Type B pancreatic cell (in vitro differentiated cells): ENCODE measurements at regions not wholly inside any gene's neighbourhood (a gene's known extent, or its start where the extent isn't known, plus 50 kb on each side); places are given as distances from the start of the nearest gene placed in this dataset.

Experiments used
- DNase-seq: peaks from one replicate; pipeline ENCODE4 v3.0.0; 2021; ENCODE audit warnings: mixed read lengths; ENCODE audit not compliant: unreplicated experiment; ENCODE audit errors: extremely low spot score
- H3K27ac Mint-ChIP-seq: 2 replicates; pipeline ENCODE4 v1.8.0; 2021; ENCODE audit warnings: mild to moderate bottlenecking, mixed read lengths
- H3K27me3 Mint-ChIP-seq: 2 replicates; pipeline ENCODE4 v1.8.0; 2021; ENCODE audit warnings: mixed read lengths
- H3K36me3 Mint-ChIP-seq: 2 replicates; pipeline ENCODE4 v1.8.0; 2021; ENCODE audit warnings: mixed read lengths
- H3K4me1 Mint-ChIP-seq: one replicate; pipeline ENCODE4 v1.8.0; 2021; ENCODE audit warnings: mixed read lengths; ENCODE audit not compliant: unreplicated experiment
- H3K4me3 Mint-ChIP-seq: 2 replicates; pipeline ENCODE4 v1.8.0; 2021; ENCODE audit warnings: mild to moderate bottlenecking, mixed read lengths
- H3K9me3 Mint-ChIP-seq: 2 replicates; pipeline ENCODE4 v1.8.0; 2021; ENCODE audit warnings: mixed read lengths
- CTCF ChIP-seq: fragments of 200-600 bp; sonication (generic); conservative IDR thresholded peaks from 2 replicates; pipeline ENCODE4 v1.5.0; 2021; ENCODE audit warnings: antibody characterized with exemption, mild to moderate bottlenecking

- Mint-ChIP-seq H3K9me3 (peaks cover 5% of the 10 kb centered on the region), H3K36me3 (no peaks in the 10 kb centered on the region), H3K27ac (no peak overlapping the region), H3K4me1 (peaks cover 24% of the 10 kb centered on the region), H3K27me3 (no peaks in the 10 kb centered on the region), H3K4me3 (no peak overlapping the region)
- DNase-seq = no peak
- no peak for TF ChIP-seq CTCF
These were observed 353.2 kb downstream of the ETS1 start for GRCh38 chr11:128234143-128234542.

- Mint-ChIP-seq H3K9me3 (peaks cover 5% of the 10 kb centered on the region), H3K36me3 (no peaks in the 10 kb centered on the region), H3K27me3 (no peaks in the 10 kb centered on the region), H3K4me3 (no peak overlapping the region), H3K27ac (no peak overlapping the region), H3K4me1 (peaks cover 15% of the 10 kb centered on the region)
- DNase-seq = no peak
- TF ChIP-seq CTCF = no peak
These were observed 354.8 kb downstream of the ETS1 start for GRCh38 chr11:128232588-128232987.

GRCh38 chr11:128231845-128232410, 355.4 kb downstream of the ETS1 start:
- Mint-ChIP-seq H3K4me1 (peaks cover 15% of the 10 kb centered on the region), H3K4me3 (no peak overlapping the region), H3K27ac (no peak overlapping the region), H3K9me3 (peaks cover 5% of the 10 kb centered on the region), H3K27me3 (no peaks in the 10 kb centered on the region), H3K36me3 (no peaks in the 10 kb centered on the region)
- DNase-seq = no peak
- TF ChIP-seq CTCF = no peak

GRCh38 chr11:128227466-128227865, 359.9 kb downstream of the ETS1 start:
- H3K27ac Mint-ChIP-seq = no peak overlapping the region
- H3K4me3 Mint-ChIP-seq = no peak overlapping the region
- DNase-seq = no peak
- no peak for TF ChIP-seq CTCF
- H3K27me3 Mint-ChIP-seq = no peaks in the 10 kb centered on the region
- H3K36me3 Mint-ChIP-seq = no peaks in the 10 kb centered on the region
- H3K4me1 Mint-ChIP-seq = no peaks in the 10 kb centered on the region
- peaks cover 5% of the 10 kb centered on the region for H3K9me3 Mint-ChIP-seq

- no peaks in the 10 kb centered on the region for H3K27me3 Mint-ChIP-seq
- no peaks in the 10 kb centered on the region for H3K36me3 Mint-ChIP-seq
- H3K9me3 Mint-ChIP-seq = no peaks in the 10 kb centered on the region
- H3K27ac Mint-ChIP-seq = no peak overlapping the region
- TF ChIP-seq CTCF = no peak
- no peak overlapping the region for H3K4me3 Mint-ChIP-seq
- no peak for DNase-seq
- peaks cover 3% of the 10 kb centered on the region for H3K4me1 Mint-ChIP-seq
These were observed 361.1 kb downstream of the ETS1 start for GRCh38 chr11:128226106-128226716.
